NCI-H2227 (cell line): ENCODE measurements at regions not wholly inside any gene's neighbourhood (a gene's known extent, or its start where the extent isn't known, plus 50 kb on each side); places are given as distances from the start of the nearest gene placed in this dataset.

ENCODE experiments used
- DNase-seq: peaks from one replicate; lab custom pipeline; 2025; ENCODE audit not compliant: unreplicated experiment; lab: John Stamatoyannopoulos, UW

GRCh38 chr5:6910950-6911349 is 197.7 kb downstream of the TENT4A start:
- DNase-seq, result no peak

GRCh38 chr5:6914347-6914746 is 201.1 kb downstream of the TENT4A start:
- no peak for DNase-seq

- no peak for DNase-seq
These were observed 202.3 kb downstream of the TENT4A start for GRCh38 chr5:6915574-6915973.

- no peak for DNase-seq
These were observed 205.0 kb downstream of the TENT4A start for GRCh38 chr5:6918255-6918654.

GRCh38 chr5:6920628-6921256 is 207.5 kb downstream of the TENT4A start:
- DNase-seq, result no peak

- no peak for DNase-seq
These were observed 213.3 kb downstream of the TENT4A start for GRCh38 chr5:6926491-6927038.

- no peak for DNase-seq
These were observed 222.8 kb downstream of the TENT4A start for GRCh38 chr5:6936031-6936430.

GRCh38 chr5:6937677-6938076 is 224.4 kb downstream of the TENT4A start:
- no peak for DNase-seq

- no peak for DNase-seq
These were observed 228.4 kb downstream of the TENT4A start for GRCh38 chr5:6941631-6942030.

GRCh38 chr5:6943197-6944112 is 230.2 kb downstream of the TENT4A start:
- no peak for DNase-seq

GRCh38 chr5:6948562-6948961 is 235.3 kb downstream of the TENT4A start:
- DNase-seq, result no peak

GRCh38 chr5:6949230-6949629 is 236.0 kb downstream of the TENT4A start:
- no peak for DNase-seq

- no peak for DNase-seq
These were observed 237.0 kb downstream of the TENT4A start for GRCh38 chr5:6950250-6950649.

- no peak for DNase-seq
These were observed 237.6 kb downstream of the TENT4A start for GRCh38 chr5:6950860-6951259.

- DNase-seq, result no peak
These were observed 247.9 kb downstream of the TENT4A start for GRCh38 chr5:6961123-6961522.

GRCh38 chr5:6961837-6962635 is 248.8 kb downstream of the TENT4A start:
- DNase-seq, result no peak

- DNase-seq, result no peak
These were observed 263.7 kb downstream of the TENT4A start for GRCh38 chr5:6976971-6977370.

GRCh38 chr5:6979061-6979460 is 265.8 kb downstream of the TENT4A start:
- no peak for DNase-seq

GRCh38 chr5:6989230-6989629 is 276.0 kb downstream of the TENT4A start:
- DNase-seq, result no peak

GRCh38 chr5:6994097-6994496 is 280.9 kb downstream of the TENT4A start:
- no peak for DNase-seq

GRCh38 chr5:6995115-6995514 is 281.9 kb downstream of the TENT4A start:
- no peak for DNase-seq
